Mammary epithelial cell (primary cell): ENCODE measurements at regions not wholly inside any gene's neighbourhood (a gene's known extent, or its start where the extent isn't known, plus 50 kb on each side); places are given as distances from the start of the nearest gene placed in this dataset.

Experiments
- EZH2 ChIP-seq: IDR thresholded peaks from 2 replicates; pipeline ENCODE4 v1.6.1; 2012; ENCODE audit warnings: low read length, inconsistent platforms, borderline replicate concordance
- TF ChIP-seq, protein P1 (sequence below), 2 donors: IDR thresholded peaks in 1 of 2; conservative IDR thresholded peaks in 1 of 2; 2 replicates each; pipeline ENCODE4 v1.5.1; 2011 to 2012; ENCODE audit warnings: inconsistent platforms in 2 of 2, low read length in 2 of 2, mild to moderate bottlenecking in 2 of 2, control low read depth in 1 of 2, low read depth in 1 of 2; ENCODE audit not compliant: insufficient read depth in 1 of 2; ENCODE audit errors: extremely low read depth in 1 of 2

DNA sequence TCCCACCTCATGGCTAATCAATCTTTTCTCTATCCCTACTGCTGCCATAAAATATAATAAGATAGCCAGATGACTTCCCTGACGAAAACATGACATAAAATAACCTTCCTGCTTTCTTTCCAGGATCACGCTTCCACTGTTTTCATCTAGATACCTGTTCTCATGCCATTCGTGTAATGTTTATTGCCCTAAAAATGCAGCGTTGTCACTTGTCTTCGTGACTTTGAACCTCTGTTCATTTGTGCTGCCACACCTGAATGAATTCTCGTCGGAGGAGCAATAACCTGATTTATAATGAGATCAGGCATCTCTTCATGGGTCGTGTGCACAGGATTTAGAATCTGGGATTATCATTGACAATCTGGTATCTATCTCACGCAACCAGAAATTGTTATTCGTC is 1401.9 kb downstream of the CDH11 start:
- TF ChIP-seq, protein P1, sequence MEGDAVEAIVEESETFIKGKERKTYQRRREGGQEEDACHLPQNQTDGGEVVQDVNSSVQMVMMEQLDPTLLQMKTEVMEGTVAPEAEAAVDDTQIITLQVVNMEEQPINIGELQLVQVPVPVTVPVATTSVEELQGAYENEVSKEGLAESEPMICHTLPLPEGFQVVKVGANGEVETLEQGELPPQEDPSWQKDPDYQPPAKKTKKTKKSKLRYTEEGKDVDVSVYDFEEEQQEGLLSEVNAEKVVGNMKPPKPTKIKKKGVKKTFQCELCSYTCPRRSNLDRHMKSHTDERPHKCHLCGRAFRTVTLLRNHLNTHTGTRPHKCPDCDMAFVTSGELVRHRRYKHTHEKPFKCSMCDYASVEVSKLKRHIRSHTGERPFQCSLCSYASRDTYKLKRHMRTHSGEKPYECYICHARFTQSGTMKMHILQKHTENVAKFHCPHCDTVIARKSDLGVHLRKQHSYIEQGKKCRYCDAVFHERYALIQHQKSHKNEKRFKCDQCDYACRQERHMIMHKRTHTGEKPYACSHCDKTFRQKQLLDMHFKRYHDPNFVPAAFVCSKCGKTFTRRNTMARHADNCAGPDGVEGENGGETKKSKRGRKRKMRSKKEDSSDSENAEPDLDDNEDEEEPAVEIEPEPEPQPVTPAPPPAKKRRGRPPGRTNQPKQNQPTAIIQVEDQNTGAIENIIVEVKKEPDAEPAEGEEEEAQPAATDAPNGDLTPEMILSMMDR (conservative IDR thresholded peaks at IDR 0.05 in 1 of 2, IDR thresholded peaks at IDR 0.05 in 1 of 2; ENCODE audit: extremely low read depth in 1 of 2, insufficient read depth in 1 of 2, low read depth in 1 of 2, low read length in 2 of 2), result no peak
- TF ChIP-seq EZH2, result no peak
